ENCODE measurements at regions not wholly inside any gene's neighbourhood (a gene's known extent, or its start where the extent isn't known, plus 50 kb on each side); places are given as distances from the start of the nearest gene placed in this dataset.

DNA sequence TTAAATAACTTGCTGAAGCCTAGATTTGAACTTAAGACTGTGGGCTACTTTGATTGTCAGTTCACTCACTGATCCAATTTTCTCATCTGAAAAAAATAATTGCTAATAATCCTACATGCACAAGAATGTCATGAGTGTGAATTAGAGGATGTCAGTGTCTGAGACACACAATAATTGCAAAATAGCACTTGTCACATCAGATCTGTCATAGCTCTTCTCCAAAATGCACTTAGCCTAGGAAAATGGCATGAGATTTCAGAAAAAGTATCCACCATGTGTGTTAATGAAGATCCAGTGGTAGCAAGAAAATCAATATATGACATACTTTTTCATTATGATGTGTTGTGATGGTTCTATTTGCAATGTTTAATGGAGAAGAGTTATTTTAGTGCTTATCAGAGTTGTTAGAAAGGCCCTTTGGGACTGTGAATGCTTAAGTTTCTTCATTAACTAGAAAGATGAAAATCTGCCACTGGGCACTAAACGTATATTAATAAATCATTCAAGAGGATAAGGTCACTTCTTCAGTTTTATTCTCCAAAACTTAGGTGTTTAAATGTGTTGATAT is 786.2 kb downstream of the C6orf118 start:
- TF ChIP-seq TOX (CRISPR knock-in tag; IDR thresholded peaks at IDR 0.05; ENCODE audit: borderline replicate concordance) = no peak
- TF ChIP-seq, protein P1, sequence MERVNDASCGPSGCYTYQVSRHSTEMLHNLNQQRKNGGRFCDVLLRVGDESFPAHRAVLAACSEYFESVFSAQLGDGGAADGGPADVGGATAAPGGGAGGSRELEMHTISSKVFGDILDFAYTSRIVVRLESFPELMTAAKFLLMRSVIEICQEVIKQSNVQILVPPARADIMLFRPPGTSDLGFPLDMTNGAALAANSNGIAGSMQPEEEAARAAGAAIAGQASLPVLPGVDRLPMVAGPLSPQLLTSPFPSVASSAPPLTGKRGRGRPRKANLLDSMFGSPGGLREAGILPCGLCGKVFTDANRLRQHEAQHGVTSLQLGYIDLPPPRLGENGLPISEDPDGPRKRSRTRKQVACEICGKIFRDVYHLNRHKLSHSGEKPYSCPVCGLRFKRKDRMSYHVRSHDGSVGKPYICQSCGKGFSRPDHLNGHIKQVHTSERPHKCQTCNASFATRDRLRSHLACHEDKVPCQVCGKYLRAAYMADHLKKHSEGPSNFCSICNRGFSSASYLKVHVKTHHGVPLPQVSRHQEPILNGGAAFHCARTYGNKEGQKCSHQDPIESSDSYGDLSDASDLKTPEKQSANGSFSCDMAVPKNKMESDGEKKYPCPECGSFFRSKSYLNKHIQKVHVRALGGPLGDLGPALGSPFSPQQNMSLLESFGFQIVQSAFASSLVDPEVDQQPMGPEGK (CRISPR knock-in tag; IDR thresholded peaks at IDR 0.05; ENCODE audit: borderline replicate concordance) = no peak

All from SK-N-SH treated with all-trans-retinoic acid at 6 μM for 48 hours (cell line).